IMR-90 (cell line): ENCODE measurements at regions not wholly inside any gene's neighbourhood (a gene's known extent, or its start where the extent isn't known, plus 50 kb on each side); places are given as distances from the start of the nearest gene placed in this dataset.

Source experiments
- ATAC-seq: fragments of 200-7000 bp; cut with Tn5 transposase; 2 replicates; pipeline ENCODE4 v1.9.1; 2020; ENCODE audit warnings: low read depth, mild to moderate bottlenecking, moderate library complexity
- BruUV-seq: library from RNA; stranded (reverse); fragments of 400-500 nt; replicated peaks from 2 replicates; lab custom pipeline; 2021; lab: Mats Ljungman, UMichigan
- CTCF ChIA-PET: fragments of 300-600 bp; formaldehyde crosslinking; extraction: SDS; loops from one replicate; lab custom pipeline; 2021; ENCODE audit warnings: antibody characterized with exemption; lab: Yijun Ruan, JAX
- POLR2A ChIA-PET: fragments of 300-600 bp; sonication (Branson Sonifier 250); formaldehyde crosslinking; loops from one replicate; lab custom pipeline; 2022; ENCODE audit warnings: antibody characterized with exemption; ENCODE audit not compliant: unreplicated experiment; lab: Charles Lee
- DNase-seq: peaks from one replicate; pipeline ENCODE4 v3.0.0; 2013
- H2AFZ ChIP-seq: replicated peaks from 2 replicates; pipeline ENCODE3; 2013; ENCODE audit warnings: low read length, mild to moderate bottlenecking; ENCODE audit not compliant: poor library complexity
- H2AK5ac ChIP-seq: 2 replicates; pipeline ENCODE4 v1.6.1; 2013; ENCODE audit warnings: low read depth, low read length, inconsistent platforms
- H2AK9ac ChIP-seq: replicated peaks from 2 replicates; pipeline ENCODE3; 2013; ENCODE audit warnings: mild to moderate bottlenecking, low read depth, low read length, moderate library complexity; ENCODE audit not compliant: poor library complexity
- H2BK120ac ChIP-seq: 2 replicates; pipeline ENCODE4 v1.6.1; 2013; ENCODE audit warnings: low read depth, low read length, inconsistent platforms
- H2BK15ac ChIP-seq: 3 replicates; pipeline ENCODE4 v1.6.1; 2013; ENCODE audit warnings: low read depth, low read length, inconsistent platforms
- H2BK20ac ChIP-seq: 2 replicates; pipeline ENCODE4 v1.6.1; 2013; ENCODE audit warnings: low read depth, mild to moderate bottlenecking, inconsistent platforms, low read length, moderate library complexity
- H2BK5ac ChIP-seq: 2 replicates; pipeline ENCODE4 v1.6.1; 2013; ENCODE audit warnings: mild to moderate bottlenecking, low read depth, low read length, inconsistent platforms; ENCODE audit not compliant: poor library complexity, severe bottlenecking
- H3K14ac ChIP-seq: replicated peaks from 2 replicates; pipeline ENCODE4 v1.6.1; 2013; ENCODE audit warnings: low read depth, low read length, inconsistent platforms
- H3K18ac ChIP-seq: 2 replicates; pipeline ENCODE4 v1.6.1; 2013; ENCODE audit warnings: low read depth, low read length, control low read depth
- H3K23ac ChIP-seq: 2 replicates; pipeline ENCODE4 v1.6.1; 2013; ENCODE audit warnings: low read depth, low read length, inconsistent platforms
- H3K27ac ChIP-seq: 2 replicates; pipeline ENCODE4 v1.5.1; 2013; ENCODE audit warnings: mild to moderate bottlenecking, control low read depth, low read length; ENCODE audit not compliant: insufficient read depth
- H3K27me3 ChIP-seq: 2 replicates; pipeline ENCODE4 v1.6.1; 2013; ENCODE audit warnings: low read length; ENCODE audit not compliant: control insufficient read depth, insufficient read depth
- H3K36me3 ChIP-seq: 2 replicates; pipeline ENCODE4 v1.6.1; 2013; ENCODE audit warnings: low read length, mixed read lengths; ENCODE audit not compliant: control insufficient read depth, insufficient read depth
- H3K4ac ChIP-seq: 2 replicates; pipeline ENCODE4 v1.6.1; 2013; ENCODE audit warnings: low read depth, low read length, inconsistent platforms
- H3K4me1 ChIP-seq: 2 replicates; pipeline ENCODE4 v1.6.1; 2013; ENCODE audit warnings: low read length, mixed read lengths; ENCODE audit not compliant: control insufficient read depth, insufficient read depth
- H3K4me2 ChIP-seq: 2 replicates; pipeline ENCODE4 v1.6.1; 2013; ENCODE audit warnings: low read depth, mild to moderate bottlenecking, control low read depth, low read length, moderate library complexity
- H3K4me3 ChIP-seq: 2 replicates; pipeline ENCODE4 v1.5.1; 2013; ENCODE audit warnings: low read depth, mild to moderate bottlenecking, control low read depth, low read length, moderate library complexity; ENCODE audit not compliant: insufficient read depth
- H3K56ac ChIP-seq: 2 replicates; pipeline ENCODE4 v1.6.1; 2013; ENCODE audit warnings: low read length, inconsistent platforms; ENCODE audit not compliant: insufficient read depth; ENCODE audit errors: extremely low read depth
- H3K79me1 ChIP-seq, 2 experiments: 2 replicates each; pipeline ENCODE4 v1.6.1; 2013; ENCODE audit warnings: low read length in 2 of 2, inconsistent platforms in 1 of 2, low read depth in 1 of 2
- H3K9ac ChIP-seq: 2 replicates; pipeline ENCODE4 v1.6.1; 2013; ENCODE audit warnings: low read depth, low read length, control low read depth
- H3K9me1 ChIP-seq: 2 replicates; pipeline ENCODE4 v1.6.1; 2013; ENCODE audit warnings: low read length, inconsistent platforms; ENCODE audit not compliant: insufficient read depth
- H3K9me3 ChIP-seq: 2 replicates; pipeline ENCODE4 v1.6.1; 2013; ENCODE audit warnings: low read length; ENCODE audit not compliant: control insufficient read depth, insufficient read depth
- H4K20me1 ChIP-seq: 2 replicates; pipeline ENCODE4 v1.6.1; 2013; ENCODE audit warnings: low read length, inconsistent platforms; ENCODE audit not compliant: insufficient read depth
- H4K5ac ChIP-seq: 2 replicates; pipeline ENCODE4 v1.6.1; 2013; ENCODE audit warnings: mild to moderate bottlenecking, low read depth, low read length, control low read depth
- H4K8ac ChIP-seq, 2 experiments: 2 replicates each; pipeline ENCODE4 v1.6.1; 2013; ENCODE audit warnings: low read depth in 2 of 2, low read length in 2 of 2, control low read depth in 1 of 2, inconsistent platforms in 1 of 2
- H4K91ac ChIP-seq: 2 replicates; pipeline ENCODE4 v1.6.1; 2013; ENCODE audit warnings: low read depth, low read length, inconsistent platforms; ENCODE audit not compliant: insufficient read depth
- CHD1 ChIP-seq: IDR thresholded peaks from 2 replicates; pipeline ENCODE4 v1.6.1; 2012; ENCODE audit warnings: low read depth, low read length, improper control_type of control experiment
- FOS ChIP-seq: fragments of 150-350 bp; IDR thresholded peaks from 2 replicates; pipeline ENCODE4 v1.6.1; 2016; ENCODE audit warnings: low read depth, low read length
- MAFK ChIP-seq: IDR thresholded peaks from 2 replicates; pipeline ENCODE4 v1.6.1; 2012; ENCODE audit warnings: low read depth, low read length, improper control_type of control experiment
- MAZ ChIP-seq: IDR thresholded peaks from 2 replicates; pipeline ENCODE4 v1.6.1; 2012; ENCODE audit warnings: low read depth, mild to moderate bottlenecking, low read length, improper control_type of control experiment, moderate library complexity, borderline replicate concordance
- SMC3 ChIP-seq: fragments of 150-350 bp; IDR thresholded peaks from 2 replicates; pipeline ENCODE4 v1.6.1; 2016; ENCODE audit warnings: low read depth, mild to moderate bottlenecking, antibody characterized with exemption, low read length, moderate library complexity
- WGBS, 2 experiments: methylation state at CpG; one replicate each; pipeline versions ENCODE4 v1.1.5 to v1.1.7; 2013; ENCODE audit warnings: missing lambda C conversion rate in 2 of 2; ENCODE audit not compliant: insufficient read length in 1 of 2; ENCODE audit errors: extremely low coverage in 2 of 2; 5-methylcytosine and 5-hydroxymethylcytosine counted together
- dilution Hi-C: fragments of 300-500 bp; cut with HindIII; formaldehyde crosslinking; loops from one replicate; pipeline ENCODE4 v1.14.3; 2018; ENCODE audit warnings: low sequenced_read_pairs; ENCODE audit not compliant: unreplicated experiment
- in situ Hi-C: fragments of 300-500 bp; cut with MboI; formaldehyde crosslinking; loops from 3 replicates; pipeline ENCODE4 v1.14.3; 2019; ENCODE audit warnings: low sequenced_read_pairs, inconsistent platforms, mixed read lengths
- intact Hi-C: fragments of 100-400 bp; cut with micrococcal nuclease; formaldehyde crosslinking; loops from 2 replicates; pipeline ENCODE4 v1.10.0; 2022
- TF ChIP-seq, protein P1 (sequence below): fragments of 150-350 bp; IDR thresholded peaks from 2 replicates; pipeline ENCODE4 v1.6.1; 2017; ENCODE audit warnings: mild to moderate bottlenecking, antibody characterized with exemption, low read length, low read depth

DNA sequence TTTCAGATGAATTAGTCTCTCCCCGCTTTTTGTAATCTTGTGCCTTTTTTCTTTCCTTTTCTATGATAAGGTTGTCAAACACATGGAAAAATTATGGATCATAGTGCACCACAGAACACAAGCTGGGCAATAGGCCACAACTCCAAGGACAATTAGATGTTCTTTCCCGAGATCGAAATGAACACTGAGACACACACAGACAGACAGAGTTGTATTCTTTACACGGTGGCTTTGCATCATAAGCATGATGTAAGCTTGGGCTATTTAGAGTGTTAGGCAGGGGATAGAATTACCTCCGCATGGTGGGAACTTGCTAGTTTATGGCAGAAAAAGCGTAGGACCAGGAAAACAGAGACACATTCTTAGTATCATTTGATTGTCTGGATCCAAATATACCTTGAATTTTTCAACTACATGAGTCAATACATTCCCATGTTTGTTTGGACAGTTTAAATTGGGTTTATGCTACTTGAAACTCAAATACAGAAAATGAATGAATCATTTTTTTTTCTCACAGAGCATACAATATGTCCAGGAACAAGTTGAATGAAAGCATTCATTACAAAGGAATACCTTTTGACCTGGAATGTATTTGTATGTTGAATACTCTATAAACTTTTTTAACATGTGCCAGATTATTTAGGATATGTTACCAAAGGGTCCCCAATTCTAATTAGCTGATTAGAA lies 1611.5 kb upstream of the TMEFF2 start:
- POLR2A ChIA-PET, result no interaction called here
- no peak overlapping the region for H3K9ac ChIP-seq

More for the DNA sequence above, 1611.5 kb upstream of the TMEFF2 start:
- H3K14ac ChIP-seq, result no peak overlapping the region
- CTCF ChIA-PET, result no interaction called here
- no peak overlapping the region for H2BK20ac ChIP-seq
- TF ChIP-seq FOS, result no peak
- TF ChIP-seq, protein P1, sequence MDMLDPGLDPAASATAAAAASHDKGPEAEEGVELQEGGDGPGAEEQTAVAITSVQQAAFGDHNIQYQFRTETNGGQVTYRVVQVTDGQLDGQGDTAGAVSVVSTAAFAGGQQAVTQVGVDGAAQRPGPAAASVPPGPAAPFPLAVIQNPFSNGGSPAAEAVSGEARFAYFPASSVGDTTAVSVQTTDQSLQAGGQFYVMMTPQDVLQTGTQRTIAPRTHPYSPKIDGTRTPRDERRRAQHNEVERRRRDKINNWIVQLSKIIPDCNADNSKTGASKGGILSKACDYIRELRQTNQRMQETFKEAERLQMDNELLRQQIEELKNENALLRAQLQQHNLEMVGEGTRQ, result no peak
- no peak for TF ChIP-seq MAZ
- TF ChIP-seq MAFK, result no peak
- TF ChIP-seq CHD1, result no peak
- no peak for TF ChIP-seq SMC3
- H2BK120ac ChIP-seq, result no peak overlapping the region
- BruUV-seq, result no TSS peak
- no peaks in the 10 kb centered on the region for H3K9me1 ChIP-seq
- no peak overlapping the region for H3K56ac ChIP-seq
- H4K20me1 ChIP-seq, result no peaks in the 10 kb centered on the region
- intact Hi-C loops, result no loop called here
- H2AFZ ChIP-seq, result no peak overlapping the region
- no peaks in the 10 kb centered on the region for H3K4me1 ChIP-seq
- in situ Hi-C loops, result no loop called here
- H3K23ac ChIP-seq, result no peak overlapping the region
- DNase-seq (no peak), ATAC-seq (no peak)
- H3K36me3 ChIP-seq, result no peaks in the 10 kb centered on the region
- no peak overlapping the region for H4K5ac ChIP-seq
- H2BK5ac ChIP-seq, result no peak overlapping the region
- H3K4ac ChIP-seq, result no peak overlapping the region
- no peak overlapping the region for H3K4me2 ChIP-seq
- no peaks in the 10 kb centered on the region for H3K27me3 ChIP-seq
- WGBS, 2 experiments, result no CpG with 5 or more reads among the region's 6 CpGs
- H2AK5ac ChIP-seq, result no peak overlapping the region
- dilution Hi-C loops, result no loop called here
- H3K18ac ChIP-seq, result no peak overlapping the region
- H4K8ac ChIP-seq, result no peak overlapping the region
- no peak overlapping the region for H2BK15ac ChIP-seq
- H4K91ac ChIP-seq, result no peak overlapping the region
- no peak overlapping the region for H2AK9ac ChIP-seq
- H3K9me3 ChIP-seq, result peaks cover 5% of the 10 kb centered on the region; the same call in 1 of the 2 replicates
- H3K27ac ChIP-seq, result no peak overlapping the region
- no peaks in the 10 kb centered on the region for H3K79me1 ChIP-seq
- no peak overlapping the region for H3K4me3 ChIP-seq
